ENCODE measurements at regions not wholly inside any gene's neighbourhood (a gene's known extent, or its start where the extent isn't known, plus 50 kb on each side); places are given as distances from the start of the nearest gene placed in this dataset.

- TF ChIP-seq RCOR1 (IDR thresholded peaks at IDR 0.05; ENCODE audit: borderline replicate concordance in 1 of 2, low read depth in 2 of 2, low read length in 2 of 2), result no peak
- TF ChIP-seq CCNT2 (IDR thresholded peaks at IDR 0.05; ENCODE audit: borderline replicate concordance, extremely low read depth, insufficient read length, low read depth, low read length), result no peak
- no peak for TF ChIP-seq U2AF2 (optimal IDR thresholded peaks at IDR 0.05; ENCODE audit: low read depth, low read length)
- TF ChIP-seq ZNF407 (IDR thresholded peaks at IDR 0.05; ENCODE audit: low read depth), result no peak
- no peak for TF ChIP-seq EHMT2 (IDR thresholded peaks at IDR 0.05)
Measured at GRCh38 chr4:11483046-11483445, 54.4 kb upstream of the HS3ST1 start (continued).

Data from K562 (cell line).